ENCODE measurements at regions not wholly inside any gene's neighbourhood (a gene's known extent, or its start where the extent isn't known, plus 50 kb on each side); places are given as distances from the start of the nearest gene placed in this dataset.
"Not testable (repeated sequence)": the region's sequence is repeated elsewhere in the genome, so short reads cannot be mapped to it uniquely, and the experiment has no call there.

DNA sequence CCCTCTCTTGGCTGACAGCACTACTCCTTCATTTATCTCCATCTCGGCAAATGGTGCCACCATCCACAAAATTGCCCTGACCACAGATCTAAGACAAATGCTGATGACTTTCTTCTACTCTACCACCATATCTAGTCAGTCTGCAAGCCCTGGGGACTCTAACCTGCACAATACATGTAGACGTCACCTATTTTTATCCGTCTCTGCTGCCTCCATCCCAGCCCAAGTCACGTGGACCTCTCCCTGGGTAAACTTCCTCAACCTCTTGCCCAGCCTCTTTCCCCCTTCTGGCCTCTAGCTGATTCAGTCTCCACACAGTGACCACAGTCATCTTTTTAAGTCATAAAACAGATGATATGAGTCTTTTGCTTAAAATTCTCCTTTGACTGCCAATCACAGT is 1203.0 kb downstream of the AACS start:
- Mint-ChIP-seq H3K27me3 (no peaks in the 10 kb centered on the region), H3K4me1 (no peaks in the 10 kb centered on the region), H3K9me3 (peaks cover 2 to 25% (median 8%) of the 10 kb centered on the region in 7 donors), H3K4me3 (no peak overlapping the region), H3K36me3 (no peaks in the 10 kb centered on the region), H3K27ac (no peak overlapping the region)
- Histone ChIP-seq H3K9me3 (ENCODE audit: control insufficient read depth in 2 of 2, low read length in 2 of 2) (peaks cover 0 to 2% of the 10 kb centered on the region in 2 experiments), H3K4me3 (ENCODE audit: low read depth, low read length) (no peak overlapping the region), H3K27ac (ENCODE audit: insufficient read depth, low read length, poor library complexity, severe bottlenecking) (no peak overlapping the region), H3K4me1 (ENCODE audit: control insufficient read depth, insufficient read depth, low read length, poor library complexity, severe bottlenecking) (no peaks in the 10 kb centered on the region), H3K27me3 (ENCODE audit: control insufficient read depth, insufficient read depth, low read length) (no peaks in the 10 kb centered on the region), H3K36me3 (ENCODE audit: control insufficient read depth, insufficient read depth, low read length) (no peaks in the 10 kb centered on the region)
- DNase-seq (no peak), ATAC-seq (ENCODE audit: low read depth in 2 of 2) (no peak)

DNA sequence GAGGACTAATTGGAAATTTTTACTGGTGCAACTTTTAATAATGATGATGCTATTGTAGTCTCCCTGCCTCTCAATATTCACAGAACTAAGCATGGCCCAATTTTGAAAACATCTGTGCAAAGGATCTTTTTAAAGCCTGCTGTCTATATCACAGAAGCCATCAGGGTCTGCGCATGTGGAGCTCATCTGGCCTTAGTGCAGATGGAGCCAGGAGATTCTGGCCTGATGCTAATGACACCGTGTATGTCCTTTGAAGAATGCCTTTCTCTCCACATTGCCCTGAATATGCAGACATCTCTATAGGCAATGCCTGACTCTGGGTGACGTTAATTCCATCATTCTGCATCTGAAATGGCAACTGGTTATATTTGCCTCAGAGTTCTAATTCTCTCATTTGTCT is 1205.9 kb downstream of the AACS start:
- no peak overlapping the region for H3K27ac Mint-ChIP-seq
- H3K9me3 Mint-ChIP-seq: peaks cover 4 to 32% (median 12%) of the 10 kb centered on the region in 7 donors
- H3K27ac ChIP-seq (ENCODE audit: insufficient read depth, low read length, poor library complexity, severe bottlenecking): no peak overlapping the region
- no peaks in the 10 kb centered on the region for H3K36me3 Mint-ChIP-seq
- H3K4me3 ChIP-seq (ENCODE audit: low read depth, low read length): no peak overlapping the region
- no peaks in the 10 kb centered on the region for H3K4me1 ChIP-seq (ENCODE audit: control insufficient read depth, insufficient read depth, low read length, poor library complexity, severe bottlenecking)
- H3K27me3 ChIP-seq (ENCODE audit: control insufficient read depth, insufficient read depth, low read length): no peaks in the 10 kb centered on the region
- no peak overlapping the region for H3K4me3 Mint-ChIP-seq
- no peaks in the 10 kb centered on the region for H3K27me3 Mint-ChIP-seq
- DNase-seq: no peak
- no peaks in the 10 kb centered on the region for H3K36me3 ChIP-seq (ENCODE audit: control insufficient read depth, insufficient read depth, low read length)
- peaks cover 0 to 2% of the 10 kb centered on the region in 2 experiments for H3K9me3 ChIP-seq (ENCODE audit: control insufficient read depth in 2 of 2, low read length in 2 of 2)
- H3K4me1 Mint-ChIP-seq: no peaks in the 10 kb centered on the region
- ATAC-seq (ENCODE audit: low read depth in 2 of 2): no peak

DNA sequence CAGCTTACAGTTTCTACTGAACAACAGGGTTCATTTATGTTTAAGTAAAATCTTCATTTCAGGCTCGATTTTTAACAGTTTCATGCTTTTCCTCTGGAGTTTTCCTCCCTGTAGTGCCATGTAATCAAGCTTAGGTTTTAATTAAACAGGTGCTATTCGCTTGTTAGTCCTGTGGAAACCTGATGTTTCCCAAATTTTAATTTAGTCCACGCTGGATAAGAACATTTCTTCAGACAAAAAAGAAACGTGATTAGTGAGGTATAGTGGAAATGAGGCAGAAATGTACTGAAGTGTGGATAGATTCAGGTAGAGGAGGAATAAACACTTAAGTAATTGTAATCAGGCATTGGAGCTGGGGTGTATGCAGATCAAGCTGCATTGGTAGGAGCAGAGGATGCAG is 1217.5 kb downstream of the AACS start:
- Histone ChIP-seq H3K9me3 (ENCODE audit: control insufficient read depth in 2 of 2, low read length in 2 of 2) (no peaks in the 10 kb centered on the region), H3K27ac (ENCODE audit: insufficient read depth, low read length, poor library complexity, severe bottlenecking) (no peak overlapping the region), H3K4me3 (ENCODE audit: low read depth, low read length) (no peak overlapping the region), H3K4me1 (ENCODE audit: control insufficient read depth, insufficient read depth, low read length, poor library complexity, severe bottlenecking) (no peaks in the 10 kb centered on the region), H3K27me3 (ENCODE audit: control insufficient read depth, insufficient read depth, low read length) (no peaks in the 10 kb centered on the region), H3K36me3 (ENCODE audit: control insufficient read depth, insufficient read depth, low read length) (no peaks in the 10 kb centered on the region)
- no peaks in the 10 kb centered on the region for H3K4me1 Mint-ChIP-seq
- no peaks in the 10 kb centered on the region for H3K36me3 Mint-ChIP-seq
- H3K27me3 Mint-ChIP-seq: no peaks in the 10 kb centered on the region
- H3K9me3 Mint-ChIP-seq: peaks cover 2 to 9% (median 5%) of the 10 kb centered on the region in 7 donors
- H3K4me3 Mint-ChIP-seq: no peak overlapping the region
- H3K27ac Mint-ChIP-seq: no peak overlapping the region
- DNase-seq (no peak), ATAC-seq (ENCODE audit: low read depth in 2 of 2) (no peak)

- no peaks in the 10 kb centered on the region for H3K36me3 Mint-ChIP-seq
- Histone ChIP-seq H3K9me3 (ENCODE audit: control insufficient read depth in 2 of 2, low read length in 2 of 2) (peaks cover 0 to 4% of the 10 kb centered on the region in 2 experiments), H3K27me3 (ENCODE audit: control insufficient read depth, insufficient read depth, low read length) (no peaks in the 10 kb centered on the region), H3K27ac (ENCODE audit: insufficient read depth, low read length, poor library complexity, severe bottlenecking) (no peak overlapping the region), H3K36me3 (ENCODE audit: control insufficient read depth, insufficient read depth, low read length) (no peaks in the 10 kb centered on the region), H3K4me3 (ENCODE audit: low read depth, low read length) (no peak overlapping the region), H3K4me1 (ENCODE audit: control insufficient read depth, insufficient read depth, low read length, poor library complexity, severe bottlenecking) (no peaks in the 10 kb centered on the region)
- H3K4me1 Mint-ChIP-seq: no peaks in the 10 kb centered on the region
- no peaks in the 10 kb centered on the region for H3K27me3 Mint-ChIP-seq
- no peak overlapping the region for H3K27ac Mint-ChIP-seq
- DNase-seq: no peak
- peaks cover 3 to 10% (median 9%) of the 10 kb centered on the region in 7 donors for H3K9me3 Mint-ChIP-seq
- no peak overlapping the region for H3K4me3 Mint-ChIP-seq
- no peak for ATAC-seq (ENCODE audit: low read depth in 2 of 2)
Observed at GRCh38 chr12:126286203-126286602, 1221.0 kb downstream of the AACS start.

DNA sequence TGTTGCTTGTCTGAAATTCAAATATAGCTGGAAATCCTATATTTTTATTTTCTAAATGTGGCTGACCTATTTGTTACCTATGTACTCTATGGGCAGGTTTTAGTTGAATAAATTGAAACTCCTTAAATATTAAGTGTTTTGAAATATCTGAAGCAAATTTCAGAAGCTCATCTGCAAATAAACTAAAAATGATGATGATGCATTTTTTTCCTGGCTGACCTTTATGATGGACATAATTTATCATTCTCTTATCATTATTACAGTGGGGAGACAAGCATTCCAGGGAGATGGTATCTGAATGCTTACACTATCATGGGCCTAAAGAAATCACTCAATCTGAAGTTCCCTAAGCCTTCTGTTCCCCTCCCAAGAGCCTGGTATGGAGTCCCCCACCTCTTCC is 1225.2 kb downstream of the AACS start:
- Mint-ChIP-seq H3K4me1 (no peaks in the 10 kb centered on the region), H3K36me3 (no peaks in the 10 kb centered on the region), H3K27me3 (no peaks in the 10 kb centered on the region), H3K9me3 (peaks cover 4 to 21% (median 9%) of the 10 kb centered on the region in 7 donors), H3K4me3 (no peak overlapping the region), H3K27ac (no peak overlapping the region)
- Histone ChIP-seq H3K27me3 (ENCODE audit: control insufficient read depth, insufficient read depth, low read length) (no peaks in the 10 kb centered on the region), H3K4me1 (ENCODE audit: control insufficient read depth, insufficient read depth, low read length, poor library complexity, severe bottlenecking) (no peaks in the 10 kb centered on the region), H3K27ac (ENCODE audit: insufficient read depth, low read length, poor library complexity, severe bottlenecking) (no peak overlapping the region), H3K4me3 (ENCODE audit: low read depth, low read length) (no peak overlapping the region), H3K9me3 (ENCODE audit: control insufficient read depth in 2 of 2, low read length in 2 of 2) (peaks cover 0 to 5% of the 10 kb centered on the region in 2 experiments), H3K36me3 (ENCODE audit: control insufficient read depth, insufficient read depth, low read length) (no peaks in the 10 kb centered on the region)
- DNase-seq (no peak), ATAC-seq (ENCODE audit: low read depth in 2 of 2) (no peak)

DNA sequence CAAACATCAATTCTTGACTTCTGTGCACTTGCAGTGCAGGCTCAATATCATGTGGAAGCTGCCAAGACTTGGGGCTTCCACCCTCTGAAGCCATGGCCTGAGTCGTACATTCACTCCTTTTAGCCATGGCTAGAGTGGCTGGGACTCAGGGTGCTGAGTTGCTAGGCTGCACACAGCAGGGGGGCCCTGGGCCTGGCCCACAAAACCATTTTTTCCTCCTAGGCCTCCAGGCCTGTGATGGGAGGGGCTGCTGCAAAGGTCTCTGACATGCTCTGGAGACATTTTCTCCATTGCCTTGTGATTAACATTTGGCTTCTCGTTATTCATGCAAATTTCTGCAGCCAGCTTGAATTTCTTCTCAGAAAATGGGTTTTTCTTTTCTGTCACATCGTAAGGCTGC is 1226.8 kb downstream of the AACS start:
- not testable (repeated sequence) for DNase-seq; H3K4me1 Mint-ChIP-seq; H3K27ac Mint-ChIP-seq; H3K4me1 ChIP-seq (ENCODE audit: control insufficient read depth, insufficient read depth, low read length, poor library complexity, severe bottlenecking); H3K36me3 ChIP-seq (ENCODE audit: control insufficient read depth, insufficient read depth, low read length); H3K36me3 Mint-ChIP-seq; H3K27ac ChIP-seq (ENCODE audit: insufficient read depth, low read length, poor library complexity, severe bottlenecking); H3K27me3 ChIP-seq (ENCODE audit: control insufficient read depth, insufficient read depth, low read length); H3K4me3 ChIP-seq (ENCODE audit: low read depth, low read length); H3K9me3 ChIP-seq (ENCODE audit: control insufficient read depth in 2 of 2, low read length in 2 of 2); H3K27me3 Mint-ChIP-seq; H3K4me3 Mint-ChIP-seq; ATAC-seq (ENCODE audit: low read depth in 2 of 2)
- H3K9me3 Mint-ChIP-seq: peaks cover 3 to 21% (median 11%) of the 10 kb centered on the region in 7 donors

- no peak for DNase-seq
Observed at GRCh38 chr12:126295652-126296051, 1230.4 kb downstream of the AACS start.

GRCh38 chr12:126309278-126309677 is 1244.0 kb downstream of the AACS start:
- Mint-ChIP-seq H3K36me3 (no peaks in the 10 kb centered on the region), H3K27ac (no peak overlapping the region), H3K9me3 (peaks cover 0 to 14% (median 10%) of the 10 kb centered on the region in 7 donors), H3K4me1 (no peaks in the 10 kb centered on the region), H3K4me3 (no peak overlapping the region), H3K27me3 (no peaks in the 10 kb centered on the region)
- no peaks in the 10 kb centered on the region for H3K9me3 ChIP-seq (ENCODE audit: control insufficient read depth in 2 of 2, low read length in 2 of 2)
- H3K4me3 ChIP-seq (ENCODE audit: low read depth, low read length): no peak overlapping the region
- ATAC-seq (ENCODE audit: low read depth in 2 of 2): no peak
- H3K4me1 ChIP-seq (ENCODE audit: control insufficient read depth, insufficient read depth, low read length, poor library complexity, severe bottlenecking): no peaks in the 10 kb centered on the region
- no peak for DNase-seq
- H3K36me3 ChIP-seq (ENCODE audit: control insufficient read depth, insufficient read depth, low read length): no peaks in the 10 kb centered on the region
- H3K27ac ChIP-seq (ENCODE audit: insufficient read depth, low read length, poor library complexity, severe bottlenecking): no peak overlapping the region
- H3K27me3 ChIP-seq (ENCODE audit: control insufficient read depth, insufficient read depth, low read length): no peaks in the 10 kb centered on the region

More at GRCh38 chr12:126295652-126296051, 1230.4 kb downstream of the AACS start:
- H3K36me3 Mint-ChIP-seq: no peaks in the 10 kb centered on the region
- no peak overlapping the region for H3K27ac Mint-ChIP-seq
- no peaks in the 10 kb centered on the region for H3K27me3 Mint-ChIP-seq
- peaks cover 2 to 19% (median 11%) of the 10 kb centered on the region in 7 donors for H3K9me3 Mint-ChIP-seq
- H3K4me3 ChIP-seq (ENCODE audit: low read depth, low read length): no peak overlapping the region
- no peaks in the 10 kb centered on the region for H3K27me3 ChIP-seq (ENCODE audit: control insufficient read depth, insufficient read depth, low read length)
- no peaks in the 10 kb centered on the region for H3K4me1 ChIP-seq (ENCODE audit: control insufficient read depth, insufficient read depth, low read length, poor library complexity, severe bottlenecking)
- no peak for ATAC-seq (ENCODE audit: low read depth in 2 of 2)
- H3K36me3 ChIP-seq (ENCODE audit: control insufficient read depth, insufficient read depth, low read length): no peaks in the 10 kb centered on the region
- no peak overlapping the region for H3K4me3 Mint-ChIP-seq
- no peak overlapping the region for H3K27ac ChIP-seq (ENCODE audit: insufficient read depth, low read length, poor library complexity, severe bottlenecking)
- no peaks in the 10 kb centered on the region for H3K4me1 Mint-ChIP-seq
- peaks cover 0 to 5% of the 10 kb centered on the region in 2 experiments for H3K9me3 ChIP-seq (ENCODE audit: control insufficient read depth in 2 of 2, low read length in 2 of 2)
